IPS DF 6.9 (cell line): ENCODE measurements at regions not wholly inside any gene's neighbourhood (a gene's known extent, or its start where the extent isn't known, plus 50 kb on each side); places are given as distances from the start of the nearest gene placed in this dataset.

Source experiments
- DNase-seq: peaks from one replicate; pipeline ENCODE4 v3.0.0-alpha.2; 2013; ENCODE audit warnings: low read depth, low spot score
- H3K27ac ChIP-seq: one replicate; pipeline ENCODE4 v1.5.1; 2013; ENCODE audit warnings: low read length, control low read depth
- H3K27me3 ChIP-seq: 2 replicates; pipeline ENCODE4 v1.6.1; 2013; ENCODE audit warnings: mild to moderate bottlenecking, low read length; ENCODE audit not compliant: control insufficient read depth, insufficient read depth
- H3K36me3 ChIP-seq: 2 replicates; pipeline ENCODE4 v1.6.1; 2013; ENCODE audit warnings: low read length; ENCODE audit not compliant: control insufficient read depth, insufficient read depth
- H3K4me1 ChIP-seq: 2 replicates; pipeline ENCODE4 v1.6.1; 2013; ENCODE audit warnings: low read length; ENCODE audit not compliant: control insufficient read depth, insufficient read depth
- H3K4me3 ChIP-seq: 2 replicates; pipeline ENCODE4 v1.5.1; 2013; ENCODE audit warnings: mild to moderate bottlenecking, low read length
- H3K9me3 ChIP-seq: 2 replicates; pipeline ENCODE4 v1.6.1; 2013; ENCODE audit warnings: low read length, inconsistent platforms; ENCODE audit not compliant: control insufficient read depth, insufficient read depth
- WGBS: extraction: QIAGEN DNeasy Blood & Tissue Kit; methylation state at CpG from one replicate; pipeline ENCODE4 v1.1.7; 2013; ENCODE audit warnings: mixed read lengths, missing lambda C conversion rate; ENCODE audit not compliant: insufficient read length, insufficient coverage; 5-methylcytosine and 5-hydroxymethylcytosine counted together

DNA sequence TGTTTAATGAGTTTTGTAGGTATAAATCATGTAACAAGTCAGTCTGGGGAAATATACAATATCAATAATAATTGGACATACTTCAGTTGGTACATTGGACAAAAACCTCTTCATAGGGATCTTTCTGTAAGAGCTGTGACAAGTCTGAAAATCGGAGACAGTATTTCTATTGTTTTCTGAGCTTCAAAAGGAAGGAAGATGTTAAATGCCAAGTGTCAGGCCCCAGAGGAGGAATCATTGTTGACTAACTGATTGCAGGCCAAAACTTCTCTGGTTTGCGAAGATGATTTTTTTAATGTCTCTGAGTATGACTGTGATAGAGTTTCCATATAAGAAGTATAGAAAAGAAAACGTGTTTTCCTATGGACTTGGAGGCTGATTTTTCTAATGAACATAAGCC, 316.4 kb downstream of the RNF144B start:
- H3K9me3 ChIP-seq = no peaks in the 10 kb centered on the region
- H3K4me1 ChIP-seq = no peaks in the 10 kb centered on the region
- H3K27ac ChIP-seq = no peak overlapping the region
- no peaks in the 10 kb centered on the region for H3K36me3 ChIP-seq
- DNase-seq = no peak
- no CpG with 5 or more reads among the region's 3 CpGs for WGBS
- no peak overlapping the region for H3K4me3 ChIP-seq
- H3K27me3 ChIP-seq = no peaks in the 10 kb centered on the region

DNA sequence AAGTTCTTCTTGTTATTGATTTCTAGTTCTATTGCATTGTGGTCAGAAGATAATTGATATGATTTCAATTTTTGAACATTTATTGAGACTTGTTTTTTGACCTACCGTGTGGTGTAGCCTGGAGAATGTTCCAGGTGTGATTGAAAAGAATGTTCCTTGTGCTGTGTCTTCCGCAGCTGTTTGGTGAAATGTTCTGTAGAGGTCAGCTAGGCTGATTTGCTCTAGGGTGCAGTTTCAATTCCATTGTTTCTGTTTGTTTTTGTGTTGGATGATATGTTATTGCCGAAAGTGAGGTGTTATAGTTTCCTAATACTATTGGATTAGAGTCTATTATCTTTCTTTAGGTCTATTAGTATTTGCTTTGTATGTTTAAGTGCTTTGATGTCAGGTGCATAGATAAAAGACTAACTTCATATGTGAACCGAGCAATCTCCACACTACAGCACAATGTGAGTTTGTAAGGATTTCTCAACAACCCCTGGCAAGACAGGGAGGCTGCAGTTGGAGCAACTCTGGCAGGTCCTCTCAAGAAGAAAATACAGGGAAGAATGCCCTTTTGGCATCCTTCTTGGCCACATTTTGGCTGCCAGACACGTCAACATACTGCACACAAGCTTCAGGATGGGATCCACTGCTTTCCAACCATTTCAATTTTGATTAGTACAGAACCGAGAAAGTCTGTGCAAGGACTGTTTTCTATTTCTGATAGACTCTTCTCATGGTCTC, 320.7 kb downstream of the RNF144B start:
- Histone ChIP-seq H3K36me3 (no peaks in the 10 kb centered on the region), H3K4me1 (no peaks in the 10 kb centered on the region), H3K4me3 (no peak overlapping the region), H3K9me3 (no peaks in the 10 kb centered on the region), H3K27ac (no peak overlapping the region), H3K27me3 (no peaks in the 10 kb centered on the region)
- DNase-seq = no peak
- WGBS = no CpG with 5 or more reads among the region's 6 CpGs

DNA sequence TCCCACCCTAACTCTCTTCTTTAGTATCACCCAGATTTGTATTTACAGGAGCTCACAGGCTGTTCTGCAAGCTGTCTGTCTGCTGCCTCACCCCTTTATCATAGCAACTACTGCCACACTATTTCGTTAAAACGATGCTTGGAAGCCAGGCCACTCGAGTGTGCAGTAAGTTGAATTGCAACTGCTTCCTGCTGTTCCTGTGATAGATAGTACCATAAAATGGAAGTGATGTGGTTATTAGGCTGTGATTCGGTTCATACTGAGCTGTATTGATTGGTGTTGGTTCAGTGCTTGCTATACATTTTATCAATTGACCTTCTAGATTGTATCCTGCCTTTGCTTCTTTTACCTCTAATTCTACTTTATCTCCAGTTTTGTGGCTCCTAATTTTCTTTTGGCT, 325.4 kb downstream of the RNF144B start:
- WGBS = no CpG with 5 or more reads among the region's 4 CpGs
- no peaks in the 10 kb centered on the region for H3K9me3 ChIP-seq
- H3K4me1 ChIP-seq = no peaks in the 10 kb centered on the region
- H3K27me3 ChIP-seq = no peaks in the 10 kb centered on the region
- H3K36me3 ChIP-seq = no peaks in the 10 kb centered on the region
- no peak for DNase-seq
- H3K27ac ChIP-seq = no peak overlapping the region
- H3K4me3 ChIP-seq = no peak overlapping the region

DNA sequence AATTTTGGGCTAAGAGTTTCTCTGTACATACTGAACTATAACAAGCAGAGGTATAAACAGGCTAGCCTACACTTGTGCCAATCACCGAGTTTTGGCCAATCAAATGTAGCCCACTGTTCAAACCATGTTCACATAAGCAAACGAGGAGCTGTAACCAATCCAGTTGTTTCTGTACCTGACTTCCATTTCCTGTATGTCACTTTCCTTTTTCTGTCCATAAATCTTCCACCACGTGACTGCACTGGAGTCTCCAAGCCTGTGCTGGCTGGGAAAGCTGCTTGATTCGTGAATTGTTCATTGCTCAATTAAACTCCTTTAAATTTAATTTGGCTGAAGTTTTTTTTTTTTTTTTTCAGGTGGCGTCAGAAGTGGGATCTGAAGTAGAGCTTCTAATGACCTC, 332.9 kb downstream of the RNF144B start:
- no peaks in the 10 kb centered on the region for H3K27me3 ChIP-seq
- H3K4me3 ChIP-seq = no peak overlapping the region
- H3K27ac ChIP-seq = no peak overlapping the region
- no peak for DNase-seq
- no peaks in the 10 kb centered on the region for H3K36me3 ChIP-seq
- H3K9me3 ChIP-seq = no peaks in the 10 kb centered on the region
- whole genome bisulfite sequencing = no CpG with 5 or more reads among the region's 5 CpGs
- 0 out of 2 replicates have a peak, but pooled peaks cover 1% of the 10 kb centered on the region for H3K4me1 ChIP-seq

DNA sequence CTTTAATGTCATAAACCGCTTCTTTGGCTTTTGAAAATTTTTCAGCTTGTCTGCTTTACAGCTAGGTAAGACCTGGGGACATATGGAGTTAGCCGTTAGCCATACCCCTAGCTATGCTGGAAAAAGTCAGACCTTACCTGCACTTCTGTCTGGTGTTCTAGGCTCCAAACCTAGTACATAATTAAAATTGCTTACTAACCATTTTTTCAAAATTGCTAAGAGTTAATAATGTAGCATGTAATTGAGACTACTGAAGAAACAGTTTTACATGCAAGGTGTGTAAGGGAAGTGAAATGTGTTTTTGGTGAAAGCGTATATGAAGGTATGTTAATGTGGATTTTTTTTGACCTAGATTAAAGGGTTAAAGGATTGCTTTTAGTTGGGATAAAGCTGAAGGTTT, 336.9 kb downstream of the RNF144B start:
- no peaks in the 10 kb centered on the region for H3K27me3 ChIP-seq
- no peak overlapping the region for H3K4me3 ChIP-seq
- 100% methylated on average over 1 of the region's 3 CpGs for WGBS
- H3K36me3 ChIP-seq = no peaks in the 10 kb centered on the region
- DNase-seq = no peak
- H3K27ac ChIP-seq = no peak overlapping the region
- H3K9me3 ChIP-seq = no peaks in the 10 kb centered on the region
- 0 out of 2 replicates have a peak, but pooled peaks cover 1% of the 10 kb centered on the region for H3K4me1 ChIP-seq

DNA sequence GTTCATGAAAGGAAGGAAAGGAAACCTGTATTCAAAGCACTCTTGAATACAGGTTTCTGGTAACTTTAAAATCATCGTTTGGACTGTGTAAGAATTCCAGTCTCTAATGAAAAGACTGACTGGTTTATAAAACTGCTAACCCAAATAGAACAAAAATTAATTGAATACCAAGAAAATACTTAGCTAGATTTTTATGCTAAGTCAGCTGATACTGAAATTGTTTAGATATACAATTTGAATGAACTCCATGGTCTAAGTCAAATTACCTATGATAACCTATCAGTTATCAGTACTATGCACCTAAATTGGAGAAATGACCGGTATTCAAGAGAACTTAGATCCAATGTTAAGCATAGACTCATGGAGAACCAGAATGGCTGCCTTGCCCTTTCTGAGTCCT, 338.3 kb downstream of the RNF144B start:
- no peaks in the 10 kb centered on the region for H3K36me3 ChIP-seq
- H3K4me3 ChIP-seq = no peak overlapping the region
- no peak for DNase-seq
- no peaks in the 10 kb centered on the region for H3K27me3 ChIP-seq
- WGBS = no CpG with 5 or more reads among the region's 2 CpGs
- H3K4me1 ChIP-seq = no peaks in the 10 kb centered on the region
- no peaks in the 10 kb centered on the region for H3K9me3 ChIP-seq
- no peak overlapping the region for H3K27ac ChIP-seq

DNA sequence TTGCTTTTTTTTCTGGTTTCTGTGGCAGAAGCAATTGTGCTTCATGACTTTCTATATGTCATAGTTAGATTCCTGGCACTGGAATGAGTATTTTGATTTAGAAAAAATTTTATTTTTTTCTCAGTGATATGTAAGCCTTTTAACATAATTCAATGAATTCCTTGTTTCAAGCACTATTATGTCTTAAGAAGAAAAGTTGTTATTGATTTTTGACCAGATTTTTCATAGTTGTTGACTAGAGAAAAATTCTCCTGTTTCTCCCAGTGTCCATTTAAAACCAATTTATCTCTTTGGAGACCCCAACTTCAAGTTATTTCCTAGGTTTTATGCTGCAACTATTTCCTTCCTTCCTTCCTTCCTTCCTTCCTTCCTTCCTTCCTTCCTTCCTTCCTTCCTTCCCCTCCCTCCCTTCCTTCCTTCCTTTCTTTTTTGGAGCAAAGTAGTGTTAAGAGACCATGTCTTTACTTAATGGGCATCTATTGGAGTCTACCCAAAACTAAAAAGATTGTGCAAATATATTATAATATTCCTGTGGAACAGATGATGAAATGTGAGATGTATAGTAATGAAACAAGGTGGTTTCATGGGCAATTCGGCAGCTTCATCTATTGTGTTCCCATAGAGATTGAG, 346.9 kb downstream of the RNF144B start:
- no peaks in the 10 kb centered on the region for H3K9me3 ChIP-seq
- no peaks in the 10 kb centered on the region for H3K27me3 ChIP-seq
- no peak overlapping the region for H3K4me3 ChIP-seq
- DNase-seq = no peak
- no CpG with 5 or more reads among the region's 1 CpG for WGBS
- H3K36me3 ChIP-seq = no peaks in the 10 kb centered on the region
- H3K27ac ChIP-seq = no peak overlapping the region
- H3K4me1 ChIP-seq = no peaks in the 10 kb centered on the region

DNA sequence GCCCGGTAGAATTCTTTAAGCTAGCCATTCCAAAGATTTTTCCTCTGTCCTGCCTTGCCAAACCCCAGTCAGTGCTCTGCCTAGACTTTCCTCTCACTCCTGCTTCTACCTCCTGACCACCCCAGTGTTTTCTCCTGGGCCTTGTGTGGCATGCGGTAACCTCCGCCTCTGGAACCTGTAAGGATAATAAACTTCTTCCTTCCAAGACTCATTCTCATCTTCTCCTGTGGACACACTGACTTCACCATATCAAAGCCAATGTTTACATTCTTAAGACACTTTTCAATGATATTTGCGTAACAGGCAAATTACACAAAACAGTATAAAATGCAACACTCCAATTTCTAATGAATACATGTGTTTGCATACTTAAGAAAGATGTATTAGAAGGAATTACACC, 354.6 kb downstream of the RNF144B start:
- no peaks in the 10 kb centered on the region for H3K27me3 ChIP-seq
- H3K36me3 ChIP-seq = no peaks in the 10 kb centered on the region
- WGBS = no CpG with 5 or more reads among the region's 4 CpGs
- H3K4me1 ChIP-seq = no peaks in the 10 kb centered on the region
- H3K4me3 ChIP-seq = no peak overlapping the region
- H3K27ac ChIP-seq = no peak overlapping the region
- H3K9me3 ChIP-seq = no peaks in the 10 kb centered on the region
- no peak for DNase-seq

DNA sequence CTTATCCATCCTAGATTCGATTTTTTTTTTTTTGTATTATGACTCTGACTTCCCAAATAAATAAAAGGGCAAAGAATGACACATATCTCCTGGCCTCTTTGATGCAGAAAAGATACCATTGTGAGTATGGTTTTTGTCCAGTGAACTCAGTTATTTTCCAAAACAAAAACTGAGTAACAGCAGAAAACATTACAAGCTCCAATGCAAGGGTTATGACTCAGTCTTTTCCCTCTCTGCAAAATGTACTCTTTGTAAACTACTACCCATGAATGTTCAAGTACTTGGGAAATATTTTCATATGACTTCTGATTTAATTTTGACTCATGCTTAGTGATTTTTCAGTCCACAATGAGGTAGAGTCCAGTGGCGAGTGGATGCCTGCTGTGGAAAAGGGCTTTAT, 355.3 kb downstream of the RNF144B start:
- no peak overlapping the region for H3K27ac ChIP-seq
- no peaks in the 10 kb centered on the region for H3K27me3 ChIP-seq
- H3K4me3 ChIP-seq = no peak overlapping the region
- no peaks in the 10 kb centered on the region for H3K9me3 ChIP-seq
- no peaks in the 10 kb centered on the region for H3K36me3 ChIP-seq
- no peak for DNase-seq
- WGBS = no CpG with 5 or more reads among the region's 2 CpGs
- no peaks in the 10 kb centered on the region for H3K4me1 ChIP-seq

DNA sequence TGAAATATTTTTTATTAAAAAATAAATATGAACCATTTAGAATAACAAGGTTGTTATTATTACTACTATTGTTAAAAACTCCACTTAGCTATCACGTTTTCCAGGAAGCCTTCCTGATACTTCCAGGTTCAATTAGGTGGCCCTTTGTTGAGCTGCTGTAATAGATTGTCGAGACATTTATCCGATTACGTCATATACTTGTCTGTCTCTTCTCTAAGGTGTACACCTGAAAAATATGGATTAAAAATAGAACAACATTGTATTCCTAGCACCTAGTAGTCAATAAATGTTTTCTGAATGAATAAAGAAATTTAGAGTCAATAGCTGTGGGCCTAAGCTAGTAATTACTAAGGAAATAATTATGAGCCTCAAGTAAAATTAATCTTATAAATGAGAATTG, 359.6 kb downstream of the RNF144B start:
- Histone ChIP-seq H3K27ac (no peak overlapping the region), H3K27me3 (no peaks in the 10 kb centered on the region), H3K4me3 (no peak overlapping the region), H3K36me3 (no peaks in the 10 kb centered on the region), H3K4me1 (no peaks in the 10 kb centered on the region), H3K9me3 (no peaks in the 10 kb centered on the region)
- DNase-seq = no peak
- no CpG with 5 or more reads among the region's 4 CpGs for WGBS

DNA sequence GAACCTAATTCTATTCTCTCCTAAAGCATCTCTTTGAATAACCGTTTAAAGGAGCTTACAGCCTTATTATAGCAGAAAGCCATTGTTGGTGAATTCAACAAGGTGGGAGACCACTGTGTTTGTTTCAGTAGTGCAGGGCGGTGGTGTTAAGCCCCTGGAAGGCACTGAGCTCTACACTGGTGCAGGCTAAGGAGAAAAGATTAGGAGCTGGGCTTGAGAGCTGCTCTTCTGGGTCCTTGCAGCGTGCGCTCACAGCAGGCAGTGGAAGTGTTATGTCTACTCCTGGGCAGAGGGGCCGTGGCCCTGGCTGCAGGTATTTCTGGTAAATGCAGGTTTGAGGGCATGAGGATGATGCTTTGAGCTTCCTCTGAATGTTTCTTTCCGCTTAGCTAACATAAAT, 361.2 kb downstream of the RNF144B start:
- Histone ChIP-seq H3K36me3 (no peaks in the 10 kb centered on the region), H3K27me3 (no peaks in the 10 kb centered on the region), H3K27ac (no peak overlapping the region), H3K9me3 (no peaks in the 10 kb centered on the region), H3K4me1 (no peaks in the 10 kb centered on the region), H3K4me3 (no peak overlapping the region)
- DNase-seq = no peak
- no CpG with 5 or more reads among the region's 6 CpGs for WGBS
